Epithelial cell of esophagus (primary cell): ENCODE measurements at regions not wholly inside any gene's neighbourhood (a gene's known extent, or its start where the extent isn't known, plus 50 kb on each side); places are given as distances from the start of the nearest gene placed in this dataset.

Experiments used
- DNase-seq: peaks from one replicate; pipeline ENCODE4 v3.0.0; 2010; ENCODE audit warnings: low read depth
- H3K4me3 ChIP-seq: 2 replicates; pipeline ENCODE4 v1.5.1; 2011; ENCODE audit warnings: mild to moderate bottlenecking, low read length, control low read depth
- TF ChIP-seq, protein P1 (sequence below): IDR thresholded peaks from 2 replicates; pipeline ENCODE4 v1.5.1; 2011; ENCODE audit warnings: low read depth, mild to moderate bottlenecking, low read length, control low read depth, inconsistent platforms; ENCODE audit not compliant: insufficient read depth; ENCODE audit errors: missing control alignments

DNA sequence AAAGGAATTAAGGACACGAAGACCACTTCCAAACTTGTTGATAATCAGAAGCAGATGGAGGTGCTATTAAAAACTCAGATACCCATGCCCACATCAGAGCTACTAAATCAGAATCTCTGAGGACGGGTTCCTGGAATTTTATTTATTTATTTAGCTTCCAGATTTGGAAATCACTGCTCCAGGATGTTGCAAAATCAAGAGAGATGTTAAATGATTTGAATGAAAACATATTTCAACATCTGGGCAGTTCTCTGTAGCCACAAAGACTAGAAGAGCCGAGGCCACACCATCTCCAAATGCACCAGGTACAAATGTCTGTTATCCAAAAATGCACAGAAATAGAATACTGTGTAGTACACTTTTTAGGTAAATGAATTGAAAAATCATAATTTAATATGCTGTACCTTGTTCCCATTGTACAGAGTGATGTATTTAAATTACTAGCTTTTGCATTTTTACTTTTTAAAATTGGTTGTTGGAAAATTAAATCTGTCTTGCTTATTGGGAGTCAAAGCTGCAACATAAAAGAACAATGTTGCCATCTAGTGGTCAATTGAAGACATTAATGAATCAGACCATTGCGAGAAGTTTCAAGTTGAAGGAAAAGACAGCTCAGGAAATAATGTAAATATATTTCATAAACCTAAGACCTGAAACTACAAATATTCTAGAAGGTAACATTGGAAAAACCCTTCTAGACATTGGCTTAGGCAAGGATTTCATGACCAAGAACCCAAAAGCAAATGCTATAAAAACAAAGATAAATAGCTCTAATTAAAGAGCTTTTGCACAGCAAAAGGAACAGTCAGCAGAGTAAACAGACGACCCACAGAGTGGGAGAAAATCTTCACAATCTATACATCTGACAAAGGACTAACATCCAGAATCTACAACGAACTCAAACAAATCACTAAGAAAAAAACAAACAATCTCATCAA is 151.3 kb upstream of the TTC29 start:
- TF ChIP-seq, protein P1, sequence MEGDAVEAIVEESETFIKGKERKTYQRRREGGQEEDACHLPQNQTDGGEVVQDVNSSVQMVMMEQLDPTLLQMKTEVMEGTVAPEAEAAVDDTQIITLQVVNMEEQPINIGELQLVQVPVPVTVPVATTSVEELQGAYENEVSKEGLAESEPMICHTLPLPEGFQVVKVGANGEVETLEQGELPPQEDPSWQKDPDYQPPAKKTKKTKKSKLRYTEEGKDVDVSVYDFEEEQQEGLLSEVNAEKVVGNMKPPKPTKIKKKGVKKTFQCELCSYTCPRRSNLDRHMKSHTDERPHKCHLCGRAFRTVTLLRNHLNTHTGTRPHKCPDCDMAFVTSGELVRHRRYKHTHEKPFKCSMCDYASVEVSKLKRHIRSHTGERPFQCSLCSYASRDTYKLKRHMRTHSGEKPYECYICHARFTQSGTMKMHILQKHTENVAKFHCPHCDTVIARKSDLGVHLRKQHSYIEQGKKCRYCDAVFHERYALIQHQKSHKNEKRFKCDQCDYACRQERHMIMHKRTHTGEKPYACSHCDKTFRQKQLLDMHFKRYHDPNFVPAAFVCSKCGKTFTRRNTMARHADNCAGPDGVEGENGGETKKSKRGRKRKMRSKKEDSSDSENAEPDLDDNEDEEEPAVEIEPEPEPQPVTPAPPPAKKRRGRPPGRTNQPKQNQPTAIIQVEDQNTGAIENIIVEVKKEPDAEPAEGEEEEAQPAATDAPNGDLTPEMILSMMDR: peak; percentile 39
- H3K4me3 ChIP-seq: no peak overlapping the region
- peak; percentile 62 for DNase-seq

DNA sequence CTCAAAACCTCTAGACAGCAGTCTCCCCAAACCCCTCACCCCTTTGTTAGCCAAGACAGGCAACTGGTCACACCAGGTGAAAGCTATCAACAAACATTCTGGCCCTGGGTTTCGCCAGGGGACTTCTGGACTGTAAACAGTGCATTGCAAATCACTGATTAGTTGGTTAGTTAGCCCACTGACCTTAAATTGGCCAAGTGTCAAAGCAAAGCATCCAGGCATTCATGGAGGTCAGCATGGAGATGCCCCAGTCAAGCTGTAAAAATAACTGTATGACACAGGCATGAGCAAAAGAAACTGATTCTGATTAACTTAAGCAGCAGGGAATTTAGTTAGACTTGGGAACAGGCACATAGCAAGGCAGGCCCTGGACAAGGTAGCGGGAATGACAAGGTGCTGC is 156.0 kb upstream of the TTC29 start:
- no peak overlapping the region for H3K4me3 ChIP-seq
- no peak for DNase-seq
- TF ChIP-seq, protein P1: no peak

DNA sequence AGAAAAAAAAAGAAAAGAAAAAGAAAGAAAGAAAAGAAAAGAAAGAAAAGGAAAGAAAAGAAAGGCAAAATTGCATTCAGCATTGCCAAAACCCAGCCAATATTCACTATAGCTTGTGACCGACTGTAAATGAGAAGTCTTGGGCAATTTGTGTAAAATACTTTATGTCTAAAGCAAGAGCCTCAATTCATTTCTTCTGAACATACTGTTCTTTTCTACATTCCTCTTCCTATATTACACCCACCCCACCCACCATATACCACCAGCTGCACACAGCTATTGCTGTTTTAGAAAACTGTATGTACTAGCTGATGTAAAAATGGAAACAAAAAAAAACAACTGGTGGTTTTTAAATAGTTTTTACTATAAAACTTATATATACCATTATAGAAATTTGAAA is 156.9 kb upstream of the TTC29 start:
- DNase-seq: no peak
- no peak overlapping the region for H3K4me3 ChIP-seq
- TF ChIP-seq, protein P1: no peak

DNA sequence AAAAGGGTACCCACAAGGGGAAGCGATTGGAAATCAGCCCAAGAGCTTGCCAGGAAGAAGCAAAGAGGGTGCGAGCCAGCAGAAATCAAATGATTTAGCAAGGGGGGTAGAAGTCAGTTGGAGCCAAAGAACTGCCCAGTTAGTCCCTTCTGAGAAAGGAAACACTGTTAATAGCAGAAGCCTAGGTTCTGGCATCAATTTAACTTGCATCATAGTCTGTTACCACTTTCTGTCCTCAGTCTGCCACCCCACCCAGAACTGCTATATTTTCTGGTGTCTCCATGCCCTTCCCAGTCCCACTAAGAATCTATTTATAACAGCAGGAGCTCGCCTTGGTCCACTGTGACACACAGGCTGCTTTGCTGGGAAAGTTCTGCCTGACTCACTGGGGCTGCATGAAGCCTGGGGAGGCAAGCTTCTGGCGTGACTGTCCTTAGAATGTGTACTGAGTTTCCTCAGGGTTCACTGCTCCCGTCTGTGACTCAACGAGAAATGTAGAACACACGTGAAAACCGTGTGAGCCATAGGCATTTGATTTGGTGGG is 157.8 kb upstream of the TTC29 start:
- TF ChIP-seq, protein P1: no peak
- peak; percentile 94 for DNase-seq
- no peak overlapping the region for H3K4me3 ChIP-seq

DNA sequence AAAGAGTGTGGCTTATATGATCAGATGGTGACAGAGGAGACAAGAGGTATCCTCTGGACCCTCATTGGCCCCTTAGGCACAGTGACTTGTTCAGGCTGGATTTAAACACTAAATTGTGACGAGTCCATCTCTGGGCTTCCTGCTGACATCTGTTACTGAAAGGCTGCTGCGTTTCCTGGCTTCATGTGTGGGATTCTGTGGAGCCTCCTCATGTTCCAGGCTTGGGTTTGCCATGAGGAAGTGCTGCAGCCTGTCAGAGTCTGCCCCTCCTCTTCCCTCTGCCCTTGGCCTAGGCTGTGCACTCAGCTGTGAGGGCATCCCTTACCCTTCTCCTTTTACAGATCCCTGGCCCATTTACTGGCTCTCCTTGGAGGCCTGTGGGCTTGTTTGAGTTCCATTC is 159.1 kb upstream of the TTC29 start:
- H3K4me3 ChIP-seq: no peak overlapping the region
- DNase-seq: no peak
- TF ChIP-seq, protein P1: no peak

DNA sequence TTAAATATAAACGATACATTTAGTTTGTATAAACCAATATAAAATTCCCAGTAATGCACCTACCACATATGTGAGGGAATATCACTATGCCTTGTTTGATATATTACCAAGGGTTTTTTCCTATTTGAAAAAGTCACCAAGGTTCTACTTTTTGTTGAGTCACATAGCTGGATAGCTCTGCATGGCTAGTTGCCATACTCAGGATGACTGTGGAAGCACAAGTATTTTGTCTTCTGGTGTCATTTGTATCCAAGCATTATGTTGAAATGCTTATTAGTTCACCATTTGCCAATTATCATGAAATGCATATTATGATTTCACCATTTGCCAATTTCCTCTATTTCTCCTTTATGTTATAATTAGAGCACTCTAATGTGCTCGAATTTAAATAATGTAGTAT is 162.7 kb upstream of the TTC29 start:
- TF ChIP-seq, protein P1: no peak
- peak; percentile 15 for DNase-seq
- no peak overlapping the region for H3K4me3 ChIP-seq
